ENCODE measurements at regions not wholly inside any gene's neighbourhood (a gene's known extent, or its start where the extent isn't known, plus 50 kb on each side); places are given as distances from the start of the nearest gene placed in this dataset.

GRCh38 chr4:33422656-33423055, 2702.5 kb downstream of the PCDH7 start:
- no peak overlapping the region for H3K18ac ChIP-seq (ENCODE audit: extremely low read depth, low read length)
- H3K14ac ChIP-seq (ENCODE audit: insufficient read length): no peak overlapping the region
- no peak overlapping the region for H3K27ac ChIP-seq (ENCODE audit: low read depth, low read length)
- no peak overlapping the region for H3K4me2 ChIP-seq (ENCODE audit: insufficient read depth in 1 of 2, low read depth in 2 of 2, low read length in 2 of 2)
- H4K20me1 ChIP-seq (replicated peaks in 1 of 2; ENCODE audit: control insufficient read depth in 1 of 2, insufficient read depth in 2 of 2, low read length in 2 of 2): no peaks in the 10 kb centered on the region
- H2AK5ac ChIP-seq (ENCODE audit: low read depth, low read length): no peak overlapping the region
- H2AFZ ChIP-seq (ENCODE audit: low read length): no peak overlapping the region; the same call in 1 of the 2 replicates
- no peak overlapping the region for H2BK20ac ChIP-seq (ENCODE audit: low read length)
- no peak overlapping the region for H4K5ac ChIP-seq (ENCODE audit: insufficient read length, low read depth, low read length)
- no peak overlapping the region for H3K23ac ChIP-seq (ENCODE audit: insufficient read length)
- DNase-seq (ENCODE audit: low read depth in 1 of 2, low spot score in 2 of 2) (no peak), FAIRE-seq (no peak)
- H4K8ac ChIP-seq (ENCODE audit: extremely low read depth, insufficient read depth, low read length): no peak overlapping the region
- H3K4me3 ChIP-seq (ENCODE audit: extremely low read depth in 1 of 4, insufficient read depth in 2 of 4, low read depth in 3 of 4, low read length in 4 of 4): no peak overlapping the region
- H3K4ac ChIP-seq (replicated peaks; ENCODE audit: insufficient read length, low read depth, low read length): no peak overlapping the region
- WGBS, 2 experiments (ENCODE audit: extremely low coverage in 1 of 2, insufficient coverage in 1 of 2, insufficient read length in 1 of 2, insufficient replicate concordance in 2 of 2, low coverage in 1 of 2, low lambda C conversion rate in 2 of 2, missing lambda C conversion rate in 1 of 2): 94% methylated on average over 5 of the region's 5 CpGs; no CpG with 5 or more reads in 1 of the 2 experiments
- TF ChIP-seq SP2 (IDR thresholded peaks at IDR 0.05; ENCODE audit: low read length): no peak
- H2BK15ac ChIP-seq (ENCODE audit: low read length): no peak overlapping the region
- no peaks in the 10 kb centered on the region for H3K27me3 ChIP-seq (replicated peaks in 1 of 4; ENCODE audit: control insufficient read depth in 3 of 4, extremely low read depth in 1 of 4, insufficient read depth in 3 of 4, low read length in 3 of 4)
- POLR2A ChIA-PET (ENCODE audit: partially characterized antibody): no interaction called here
- no peaks in the 10 kb centered on the region for H3K79me2 ChIP-seq (ENCODE audit: control insufficient read depth in 1 of 2, insufficient read depth in 2 of 2, low read length in 2 of 2)
- H2BK5ac ChIP-seq (ENCODE audit: low read depth, low read length): no peak overlapping the region
- H2BK12ac ChIP-seq (ENCODE audit: low read depth, low read length): no peak overlapping the region
- H3K9ac ChIP-seq (replicated peaks in 1 of 4; ENCODE audit: extremely low read depth in 1 of 4, low read depth in 3 of 4, low read length in 3 of 4): no peak overlapping the region
- H3K9me3 ChIP-seq (ENCODE audit: insufficient read depth in 2 of 2, low read depth in 1 of 2, low read length in 1 of 2): no peaks in the 10 kb centered on the region
- H3K4me1 ChIP-seq (replicated peaks in 1 of 4; ENCODE audit: control insufficient read depth in 3 of 4, insufficient read depth in 4 of 4, low read length in 3 of 4): no peaks in the 10 kb centered on the region
- H2BK120ac ChIP-seq (replicated peaks; ENCODE audit: low read depth, low read length): no peak overlapping the region
- H3K56ac ChIP-seq (replicated peaks; ENCODE audit: insufficient read length, low read depth, low read length): no peak overlapping the region
- H3K23me2 ChIP-seq (ENCODE audit: low read depth, low read length): no peaks in the 10 kb centered on the region
- H3K36me3 ChIP-seq (ENCODE audit: control insufficient read depth in 2 of 4, insufficient read depth in 4 of 4, low read length in 3 of 4): no peaks in the 10 kb centered on the region
- H4K91ac ChIP-seq (replicated peaks; ENCODE audit: insufficient read length, low read length): no peak overlapping the region
- H3K79me1 ChIP-seq (ENCODE audit: low read depth, low read length): no peaks in the 10 kb centered on the region
- CTCF ChIA-PET (ENCODE audit: partially characterized antibody): no interaction called here
